PC-9 (cell line): ENCODE measurements at regions not wholly inside any gene's neighbourhood (a gene's known extent, or its start where the extent isn't known, plus 50 kb on each side); places are given as distances from the start of the nearest gene placed in this dataset.

Experiments used
- BruUV-seq: library from RNA; stranded (reverse); fragments of 400-500 nt; replicated peaks from 2 replicates; lab custom pipeline; 2021; lab: Mats Ljungman, UMichigan
- CTCF ChIA-PET: fragments of 300-600 bp; sonication (Branson Sonifier 250); formaldehyde crosslinking; loops from one replicate; lab custom pipeline; 2022; ENCODE audit warnings: antibody characterized with exemption; lab: Charles Lee
- POLR2A ChIA-PET: fragments of 300-600 bp; sonication (Branson Sonifier 250); formaldehyde crosslinking; loops from one replicate; lab custom pipeline; 2022; ENCODE audit warnings: antibody characterized with exemption; ENCODE audit not compliant: unreplicated experiment; lab: Charles Lee
- DNase-seq, 2 experiments: peaks; one replicate each; pipeline versions ENCODE4 v3.0.0 to v3.0.0-alpha.2; 2015 to 2022; ENCODE audit warnings: mixed read lengths in 1 of 2
- H2AFZ ChIP-seq: fragments of 200-600 bp; sonication (generic); 2 replicates; pipeline ENCODE4 v1.8.1; 2017; ENCODE audit warnings: antibody characterized with exemption
- H3F3A ChIP-seq: fragments of 200-600 bp; sonication (generic); 2 replicates; pipeline ENCODE4 v1.8.1; 2017; ENCODE audit warnings: antibody characterized with exemption, mild to moderate bottlenecking, low read depth; ENCODE audit not compliant: insufficient read depth
- H3K27ac ChIP-seq: fragments of 200-600 bp; sonication (generic); 2 replicates; pipeline ENCODE4 v1.6.1; 2016; ENCODE audit warnings: mixed run types
- H3K27me3 ChIP-seq: fragments of 200-600 bp; sonication (generic); 2 replicates; pipeline ENCODE4 v1.6.1; 2016; ENCODE audit warnings: low read depth, mixed run types; ENCODE audit not compliant: insufficient read depth
- H3K36me3 ChIP-seq: fragments of 200-600 bp; sonication (generic); 2 replicates; pipeline ENCODE4 v1.6.1; 2016; ENCODE audit warnings: low read depth, mixed run types
- H3K4me1 ChIP-seq: fragments of 200-600 bp; sonication (generic); replicated peaks from 2 replicates; pipeline ENCODE4 v1.6.1; 2016; ENCODE audit warnings: mixed run types; ENCODE audit not compliant: insufficient read depth
- H3K4me2 ChIP-seq: fragments of 200-600 bp; sonication (generic); 2 replicates; pipeline ENCODE4 v1.6.1; 2017; ENCODE audit warnings: mixed run types
- H3K4me3 ChIP-seq: fragments of 200-600 bp; sonication (generic); 2 replicates; pipeline ENCODE4 v1.6.1; 2016; ENCODE audit warnings: mixed run types
- H3K79me2 ChIP-seq: fragments of 200-600 bp; sonication (generic); 2 replicates; pipeline ENCODE4 v1.6.1; 2017; ENCODE audit warnings: low read depth, mixed run types
- H3K9me2 ChIP-seq: fragments of 200-600 bp; sonication (generic); 2 replicates; pipeline ENCODE4 v1.8.1; 2017; ENCODE audit warnings: mild to moderate bottlenecking; ENCODE audit not compliant: insufficient read depth
- H3K9me3 ChIP-seq: fragments of 200-600 bp; sonication (generic); 2 replicates; pipeline ENCODE4 v1.8.1; 2016; ENCODE audit warnings: low read depth; ENCODE audit not compliant: insufficient read depth
- H4K20me1 ChIP-seq: fragments of 200-600 bp; sonication (generic); 2 replicates; pipeline ENCODE4 v1.8.1; 2017; ENCODE audit not compliant: insufficient read depth
- CTCF ChIP-seq: fragments of 200-600 bp; sonication (generic); conservative IDR thresholded peaks from 2 replicates; pipeline ENCODE4 v1.6.1; 2017; ENCODE audit warnings: mixed run types, antibody characterized with exemption, mild to moderate bottlenecking, moderate library complexity
- EZH2 ChIP-seq: fragments of 200-600 bp; sonication (generic); IDR thresholded peaks from 2 replicates; pipeline ENCODE4 v1.8.0; 2017; ENCODE audit warnings: antibody characterized with exemption, low read depth
- intact Hi-C: fragments of 100-400 bp; cut with micrococcal nuclease; formaldehyde crosslinking; loops from one replicate; pipeline ENCODE4 v1.10.0; 2022; ENCODE audit not compliant: unreplicated experiment

GRCh38 chr13:39196965-39197646 is 158.8 kb downstream of the NHLRC3 start:
- Histone ChIP-seq H3K4me1 (no peaks in the 10 kb centered on the region), H4K20me1 (no peaks in the 10 kb centered on the region), H3K27me3 (no peaks in the 10 kb centered on the region), H3K4me3 (no peak overlapping the region), H3K9me2 (no peaks in the 10 kb centered on the region), H3K36me3 (no peaks in the 10 kb centered on the region), H3K9me3 (no peaks in the 10 kb centered on the region), H3K79me2 (no peaks in the 10 kb centered on the region), H2AFZ (no peak overlapping the region; the same call in 1 of the 2 replicates), H3K27ac (no peak overlapping the region), H3F3A (no peaks in the 10 kb centered on the region), H3K4me2 (no peak overlapping the region)
- DNase-seq = no peak
- TF ChIP-seq EZH2 = no peak
- no peak for TF ChIP-seq CTCF
- intact Hi-C loops = no loop called here
- BruUV-seq = no TSS peak
- CTCF ChIA-PET = no interaction called here
- POLR2A ChIA-PET = no interaction called here

- Histone ChIP-seq H3K36me3 (no peaks in the 10 kb centered on the region), H3K4me1 (no peaks in the 10 kb centered on the region), H3K9me3 (no peaks in the 10 kb centered on the region), H3K9me2 (no peaks in the 10 kb centered on the region), H3K79me2 (no peaks in the 10 kb centered on the region), H3K4me2 (no peak overlapping the region), H3K4me3 (no peak overlapping the region), H3K27me3 (no peaks in the 10 kb centered on the region), H3K27ac (no peak overlapping the region), H2AFZ (no peak overlapping the region; the same call in 1 of the 2 replicates), H4K20me1 (no peaks in the 10 kb centered on the region), H3F3A (no peaks in the 10 kb centered on the region)
- POLR2A ChIA-PET = no interaction called here
- intact Hi-C loops = no loop called here
- TF ChIP-seq EZH2 = no peak
- no peak for TF ChIP-seq CTCF
- no peak for DNase-seq
- BruUV-seq = no TSS peak
- CTCF ChIA-PET = no interaction called here
Observed at GRCh38 chr13:39197647-39198007, 159.4 kb downstream of the NHLRC3 start.

- no peaks in the 10 kb centered on the region for H3K9me2 ChIP-seq
- ChIA-PET POLR2A (no interaction called here), CTCF (no interaction called here)
- H3K36me3 ChIP-seq = no peaks in the 10 kb centered on the region
- H3K27me3 ChIP-seq = no peaks in the 10 kb centered on the region
- no peak overlapping the region for H2AFZ ChIP-seq
- H3K9me3 ChIP-seq = no peaks in the 10 kb centered on the region
- no TSS peak for BruUV-seq
- H3K27ac ChIP-seq = no peak overlapping the region
- H3F3A ChIP-seq = no peaks in the 10 kb centered on the region
- no peak overlapping the region for H3K4me2 ChIP-seq
- DNase-seq = no peak
- intact Hi-C loops = no loop called here
- H3K4me1 ChIP-seq = no peaks in the 10 kb centered on the region
- no peak overlapping the region for H3K4me3 ChIP-seq
- no peaks in the 10 kb centered on the region for H4K20me1 ChIP-seq
- no peak for TF ChIP-seq EZH2
- no peak for TF ChIP-seq CTCF
- no peaks in the 10 kb centered on the region for H3K79me2 ChIP-seq
Observed at GRCh38 chr13:39200249-39200910, 162.1 kb downstream of the NHLRC3 start.
